ENCODE measurements at regions not wholly inside any gene's neighbourhood (a gene's known extent, or its start where the extent isn't known, plus 50 kb on each side); places are given as distances from the start of the nearest gene placed in this dataset.
A peak's percentile ranks its signal among the peaks of the same experiment; 100 is the strongest.

DNA sequence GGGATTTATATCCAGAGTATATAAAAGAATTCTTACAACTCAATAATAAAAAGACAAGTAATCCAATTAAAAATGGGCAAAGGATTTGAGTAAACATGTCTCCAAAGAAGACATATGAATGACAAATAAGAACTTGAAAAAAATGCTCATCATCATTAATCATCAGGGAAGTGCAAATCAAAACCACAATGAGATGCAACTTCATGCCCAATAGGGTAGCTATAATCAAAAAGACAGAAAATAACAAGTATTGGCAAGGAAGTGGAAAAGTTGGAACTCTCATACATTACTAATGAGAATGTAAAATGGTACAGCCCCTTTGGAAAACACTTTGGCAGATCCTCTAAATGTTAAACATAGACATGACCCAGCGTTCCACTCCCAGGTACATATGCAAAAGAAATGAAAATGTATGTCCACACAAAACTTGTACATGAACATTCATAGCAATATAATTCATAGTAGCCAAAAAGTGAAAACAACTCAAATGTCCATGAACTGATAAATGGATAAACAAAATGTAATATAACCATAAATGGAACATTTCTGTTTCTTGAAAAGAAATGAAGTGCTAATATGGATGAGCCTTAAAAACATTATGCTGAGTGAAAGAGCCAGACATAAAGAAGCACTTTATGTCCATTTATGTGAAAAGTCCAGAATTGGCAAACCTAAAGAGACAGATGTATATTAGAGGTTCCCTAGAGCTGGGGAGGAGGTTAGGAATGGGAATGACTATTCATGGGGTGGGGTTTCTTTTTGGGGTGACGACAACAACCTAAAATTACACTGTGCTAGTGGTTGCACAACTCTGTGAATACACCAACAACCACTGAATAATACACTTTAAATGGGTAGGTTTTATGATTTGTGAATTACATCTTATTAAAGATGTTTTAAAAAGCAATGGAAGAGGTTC lies 259.7 kb downstream of the RHOU start:
- Mint-ChIP-seq H3K4me3 (no peak overlapping the region), H3K27ac (no peak overlapping the region), H3K9me3 (no peaks in the 10 kb centered on the region), H3K4me1 (ENCODE audit: low read depth in 2 of 2) (peaks cover 0 to 2% of the 10 kb centered on the region in 2 donors), H3K36me3 (ENCODE audit: insufficient read depth) (no peaks in the 10 kb centered on the region), H3K27me3 (peaks cover 0 to 10% of the 10 kb centered on the region in 2 donors)
- no peak for DNase-seq
- ATAC-seq (replicated peaks): no peak

DNA sequence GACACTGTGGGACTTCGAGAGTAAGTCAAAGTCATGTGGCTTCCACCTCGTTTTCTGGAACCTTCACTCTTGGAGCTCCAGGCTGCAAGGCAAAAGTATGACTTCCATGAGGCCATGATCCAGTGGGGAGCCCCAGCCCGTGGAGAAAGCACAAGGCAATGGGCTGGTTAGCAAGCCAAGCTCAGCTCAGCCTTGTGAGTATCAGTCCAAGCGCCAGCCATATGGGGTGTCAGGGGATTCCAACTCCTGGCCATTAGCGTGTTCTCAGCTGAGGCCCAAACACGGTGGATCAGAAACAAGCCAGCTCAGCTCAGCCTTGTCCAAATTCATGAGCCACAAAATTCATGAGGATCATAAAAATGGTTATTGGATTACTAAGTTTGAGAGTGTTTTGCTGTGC lies 261.0 kb downstream of the RHOU start:
- Mint-ChIP-seq H3K27me3 (peaks cover 0 to 13% of the 10 kb centered on the region in 2 donors), H3K9me3 (no peaks in the 10 kb centered on the region), H3K4me1 (ENCODE audit: low read depth in 2 of 2) (peaks cover 1 to 5% of the 10 kb centered on the region in 2 donors), H3K36me3 (ENCODE audit: insufficient read depth) (no peaks in the 10 kb centered on the region), H3K27ac (no peak overlapping the region), H3K4me3 (no peak overlapping the region)
- DNase-seq: no peak
- no peak for ATAC-seq (replicated peaks)

GRCh38 chr1:228997721-228998144 lies 262.5 kb downstream of the RHOU start:
- Mint-ChIP-seq H3K36me3 (ENCODE audit: insufficient read depth) (no peaks in the 10 kb centered on the region), H3K4me3 (no peak overlapping the region), H3K4me1 (ENCODE audit: low read depth in 2 of 2) (peaks cover 5 to 12% of the 10 kb centered on the region in 2 donors), H3K9me3 (no peaks in the 10 kb centered on the region), H3K27ac (no peak overlapping the region), H3K27me3 (peaks cover 0 to 10% of the 10 kb centered on the region in 2 donors)
- DNase-seq: no peak
- ATAC-seq (replicated peaks): no peak

- Mint-ChIP-seq H3K9me3 (no peaks in the 10 kb centered on the region), H3K27ac (no peak overlapping the region), H3K27me3 (peaks cover 0 to 6% of the 10 kb centered on the region in 2 donors)
Observed at GRCh38 chr1:228998179-228998578, 262.9 kb downstream of the RHOU start.

GRCh38 chr1:228999446-229000170 lies 264.3 kb downstream of the RHOU start:
- Mint-ChIP-seq H3K4me3 (no peak overlapping the region), H3K27ac (no peak overlapping the region), H3K27me3 (peaks cover 0 to 6% of the 10 kb centered on the region in 2 donors), H3K4me1 (ENCODE audit: low read depth in 2 of 2) (peaks cover 5 to 12% of the 10 kb centered on the region in 2 donors), H3K9me3 (no peaks in the 10 kb centered on the region), H3K36me3 (ENCODE audit: insufficient read depth) (no peaks in the 10 kb centered on the region)
- ATAC-seq (replicated peaks): no peak
- DNase-seq: no peak

More at GRCh38 chr1:228998179-228998578, 262.9 kb downstream of the RHOU start:
- Mint-ChIP-seq H3K4me3 (no peak overlapping the region), H3K4me1 (ENCODE audit: low read depth in 2 of 2) (peaks cover 5 to 12% of the 10 kb centered on the region in 2 donors), H3K36me3 (ENCODE audit: insufficient read depth) (no peaks in the 10 kb centered on the region)
- no peak for DNase-seq
- no peak for ATAC-seq (replicated peaks)

DNA sequence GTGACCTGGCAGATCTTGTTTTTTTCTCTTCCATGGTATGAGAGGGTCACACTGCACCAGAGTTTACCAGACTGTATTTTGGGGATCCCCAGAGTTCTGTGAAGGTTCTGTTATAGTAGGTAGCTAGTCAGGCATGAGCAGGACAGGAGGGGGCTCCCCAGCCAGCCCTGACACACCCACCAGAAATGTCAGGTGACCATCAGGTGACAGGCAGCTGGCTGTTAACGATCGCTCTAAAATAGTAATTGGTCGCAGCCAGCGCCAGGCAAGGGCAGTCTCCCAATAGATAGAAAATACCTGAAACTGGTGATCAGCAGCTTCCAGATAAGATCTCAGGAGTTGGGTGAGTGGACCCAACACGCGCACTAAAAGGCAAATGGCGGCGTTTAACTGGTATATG lies 264.9 kb downstream of the RHOU start:
- Mint-ChIP-seq H3K36me3 (ENCODE audit: insufficient read depth) (no peaks in the 10 kb centered on the region), H3K4me1 (ENCODE audit: low read depth in 2 of 2) (peaks cover 5 to 12% of the 10 kb centered on the region in 2 donors), H3K27me3 (peaks cover 0 to 6% of the 10 kb centered on the region in 2 donors), H3K27ac (no peak overlapping the region), H3K9me3 (no peaks in the 10 kb centered on the region), H3K4me3 (no peak overlapping the region)
- DNase-seq (no peak), ATAC-seq (replicated peaks) (no peak)

DNA sequence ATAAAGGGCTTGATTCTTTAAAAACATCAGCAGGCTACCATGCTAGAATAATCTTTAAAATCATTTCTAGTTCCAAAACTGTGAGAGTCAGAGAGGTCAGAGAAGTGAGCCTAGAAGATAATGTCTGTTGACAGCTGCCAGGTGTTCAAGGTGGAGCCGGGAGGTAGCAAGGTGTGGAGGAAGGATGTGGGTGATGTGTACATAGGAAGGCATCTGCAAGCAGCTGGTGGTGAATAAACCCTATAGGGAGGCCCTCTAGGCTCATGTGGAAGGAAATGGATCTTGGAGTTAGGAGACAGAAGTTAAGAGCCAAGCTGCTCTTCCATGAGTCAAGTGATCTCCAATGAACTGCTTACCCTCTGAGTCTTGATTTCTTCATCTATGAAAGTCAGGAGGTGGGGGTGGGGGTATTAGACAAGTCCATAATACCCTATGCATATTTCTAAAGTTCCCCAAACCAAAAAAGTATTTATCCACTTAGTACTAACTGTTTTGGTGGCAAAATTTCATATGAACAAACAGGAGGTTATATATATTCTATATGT lies 266.3 kb downstream of the RHOU start:
- Mint-ChIP-seq H3K4me1 (ENCODE audit: low read depth in 2 of 2) (peaks cover 5 to 12% of the 10 kb centered on the region in 2 donors), H3K4me3 (no peak overlapping the region), H3K9me3 (no peaks in the 10 kb centered on the region), H3K36me3 (ENCODE audit: insufficient read depth) (no peaks in the 10 kb centered on the region), H3K27me3 (peaks cover 0 to 6% of the 10 kb centered on the region in 2 donors), H3K27ac (no peak overlapping the region)
- DNase-seq (no peak), ATAC-seq (replicated peaks) (peak; percentile 32)

GRCh38 chr1:229002037-229002436 lies 266.8 kb downstream of the RHOU start:
- Mint-ChIP-seq H3K4me1 (ENCODE audit: low read depth in 2 of 2) (peaks cover 5 to 12% of the 10 kb centered on the region in 2 donors), H3K9me3 (no peaks in the 10 kb centered on the region), H3K36me3 (ENCODE audit: insufficient read depth) (no peaks in the 10 kb centered on the region), H3K27me3 (peaks cover 0 to 6% of the 10 kb centered on the region in 2 donors), H3K27ac (no peak overlapping the region), H3K4me3 (no peak overlapping the region)
- no peak for DNase-seq
- no peak for ATAC-seq (replicated peaks)

- no peak for DNase-seq
- H3K27me3 Mint-ChIP-seq: peaks cover 0 to 6% of the 10 kb centered on the region in 2 donors
- H3K27ac Mint-ChIP-seq: no peak overlapping the region
- H3K4me3 Mint-ChIP-seq: no peak overlapping the region
- no peaks in the 10 kb centered on the region for H3K36me3 Mint-ChIP-seq (ENCODE audit: insufficient read depth)
- ATAC-seq (replicated peaks): no peak
- H3K4me1 Mint-ChIP-seq (ENCODE audit: low read depth in 2 of 2): peaks cover 5 to 12% of the 10 kb centered on the region in 2 donors
- no peaks in the 10 kb centered on the region for H3K9me3 Mint-ChIP-seq
Observed at GRCh38 chr1:229002451-229002960, 267.2 kb downstream of the RHOU start.

DNA sequence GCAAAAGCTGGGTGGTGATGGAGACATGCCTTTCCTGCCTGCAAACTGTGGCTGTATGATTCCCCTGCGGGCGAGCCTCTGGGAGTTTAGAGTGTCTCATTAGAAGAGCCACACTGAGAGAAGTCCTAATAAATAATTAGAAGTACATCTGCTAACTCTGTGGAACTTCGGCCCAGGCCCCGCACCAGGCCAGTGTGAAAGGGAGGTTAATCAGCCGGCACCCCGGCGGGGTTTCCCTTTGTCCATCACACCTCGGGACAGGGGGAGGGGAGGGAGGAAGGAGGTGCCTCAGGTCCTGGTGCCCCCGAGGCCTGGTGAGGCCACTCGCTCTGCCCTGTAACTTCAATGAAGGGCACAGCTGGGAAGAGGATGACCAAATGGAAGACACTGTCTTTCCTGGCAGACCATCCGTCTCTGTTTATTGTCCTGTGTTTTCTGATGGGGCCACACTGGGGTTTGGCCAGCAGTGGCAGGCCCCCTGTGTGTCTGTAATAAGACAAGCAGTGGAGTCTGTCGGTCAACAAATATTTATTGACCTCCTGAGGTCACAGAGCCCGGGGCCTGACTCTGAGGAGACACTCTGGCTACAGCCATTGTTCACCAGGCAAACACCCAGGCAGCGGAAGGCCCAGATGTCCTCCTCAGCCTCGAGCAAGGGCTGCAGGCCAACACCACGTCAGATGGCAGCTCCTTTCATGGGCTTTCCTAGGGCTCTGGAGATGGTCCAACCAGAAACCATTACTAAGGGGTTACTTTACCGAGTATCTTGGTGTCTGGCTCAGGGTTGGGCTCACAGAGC lies 267.5 kb upstream of the RAB4A start:
- Mint-ChIP-seq H3K36me3 (ENCODE audit: insufficient read depth) (no peaks in the 10 kb centered on the region), H3K9me3 (no peaks in the 10 kb centered on the region), H3K4me1 (ENCODE audit: low read depth in 2 of 2) (peaks cover 5 to 12% of the 10 kb centered on the region in 2 donors), H3K27me3 (peaks cover 0 to 6% of the 10 kb centered on the region in 2 donors), H3K4me3 (no peak overlapping the region), H3K27ac (no peak overlapping the region)
- ATAC-seq (replicated peaks) (no peak), DNase-seq (no peak)

- H3K4me1 Mint-ChIP-seq (ENCODE audit: low read depth in 2 of 2): peaks cover 5 to 12% of the 10 kb centered on the region in 2 donors
- H3K9me3 Mint-ChIP-seq: no peaks in the 10 kb centered on the region
- H3K4me3 Mint-ChIP-seq: no peak overlapping the region
- ATAC-seq (replicated peaks) (no peak), DNase-seq (no peak)
- H3K27ac Mint-ChIP-seq: no peak overlapping the region
- no peaks in the 10 kb centered on the region for H3K36me3 Mint-ChIP-seq (ENCODE audit: insufficient read depth)
- H3K27me3 Mint-ChIP-seq: peaks cover 0 to 6% of the 10 kb centered on the region in 2 donors
Observed at GRCh38 chr1:229004066-229004833, 266.7 kb upstream of the RAB4A start.

DNA sequence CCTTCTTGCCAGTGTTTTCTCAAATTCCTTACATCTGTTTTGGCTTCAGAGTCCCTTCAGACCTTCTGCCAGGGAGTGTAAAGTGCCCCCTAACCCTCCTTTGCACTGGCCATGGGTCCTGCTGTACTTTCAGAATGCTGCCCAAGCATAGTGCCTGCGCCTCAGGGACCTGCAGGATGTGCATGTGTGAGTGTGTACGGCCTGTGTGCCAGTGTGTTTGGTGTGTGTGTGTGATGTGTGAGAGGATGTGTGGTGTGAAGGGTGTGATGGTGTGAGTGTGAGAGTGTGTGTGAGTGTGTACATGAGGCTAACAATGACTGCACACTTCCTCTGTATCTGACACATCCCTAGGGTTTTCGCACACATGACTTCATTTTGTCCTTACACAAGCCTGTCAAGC lies 265.8 kb upstream of the RAB4A start:
- no peaks in the 10 kb centered on the region for H3K9me3 Mint-ChIP-seq
- no peak for ATAC-seq (replicated peaks)
- H3K4me1 Mint-ChIP-seq (ENCODE audit: low read depth in 2 of 2): peaks cover 5 to 12% of the 10 kb centered on the region in 2 donors
- no peaks in the 10 kb centered on the region for H3K36me3 Mint-ChIP-seq (ENCODE audit: insufficient read depth)
- DNase-seq: no peak
- no peak overlapping the region for H3K27ac Mint-ChIP-seq
- H3K27me3 Mint-ChIP-seq: peaks cover 0 to 1% of the 10 kb centered on the region in 2 donors
- no peak overlapping the region for H3K4me3 Mint-ChIP-seq

Data from effector memory CD8-positive, alpha-beta T cell (primary cell).